CD4-positive, alpha-beta memory T cell (primary cell): ENCODE measurements at regions not wholly inside any gene's neighbourhood (a gene's known extent, or its start where the extent isn't known, plus 50 kb on each side); places are given as distances from the start of the nearest gene placed in this dataset.

ENCODE experiments used
- CTCF ChIA-PET: fragments of 350-600 bp; sonication (Branson Sonifier 250); formaldehyde crosslinking; loops from one replicate; lab custom pipeline; 2021; ENCODE audit warnings: inconsistent platforms; ENCODE audit not compliant: partially characterized antibody; lab: Charles Lee
- POLR2A ChIA-PET: fragments of 350-600 bp; sonication (Branson Sonifier 250); formaldehyde crosslinking; loops from one replicate; lab custom pipeline; 2021; ENCODE audit not compliant: partially characterized antibody; lab: Charles Lee
- DNase-seq, 5 donors: peaks; one replicate each; pipeline versions ENCODE4 v3.0.0 to v3.0.0-alpha.2; 2020 to 2022; ENCODE audit warnings: mixed read lengths in 1 of 5
- H3K27ac ChIP-seq: one replicate; pipeline ENCODE4 v1.7.0; 2013; ENCODE audit warnings: low read depth, low read length
- H3K27me3 ChIP-seq: 2 replicates; pipeline ENCODE4 v1.7.0; 2013; ENCODE audit warnings: mild to moderate bottlenecking, low read length, moderate library complexity; ENCODE audit not compliant: insufficient read depth
- H3K36me3 ChIP-seq: 2 replicates; pipeline ENCODE4 v1.7.0; 2013; ENCODE audit warnings: mild to moderate bottlenecking, low read length, moderate library complexity; ENCODE audit not compliant: insufficient read depth
- H3K4me1 ChIP-seq: 2 replicates; pipeline ENCODE4 v1.7.0; 2013; ENCODE audit warnings: mild to moderate bottlenecking, low read length, moderate library complexity; ENCODE audit not compliant: insufficient read depth
- H3K4me3 ChIP-seq, 2 donors: one replicate each; pipeline ENCODE4 v1.7.0; 2013; ENCODE audit warnings: low read length in 2 of 2, mild to moderate bottlenecking in 1 of 2
- H3K9me3 ChIP-seq, 2 donors: one replicate each; pipeline ENCODE4 v1.7.0; 2013; ENCODE audit warnings: low read length in 2 of 2, control low read depth in 1 of 2; ENCODE audit not compliant: control insufficient read depth in 1 of 2
- H3K27ac Mint-ChIP-seq, 7 donors: one replicate each; pipeline ENCODE4 v1.8.0; 2020 to 2021; ENCODE audit warnings: mixed read lengths in 7 of 7, mild to moderate bottlenecking in 6 of 7, inconsistent platforms in 3 of 7, moderate library complexity in 3 of 7
- H3K27me3 Mint-ChIP-seq, 2 donors: one replicate each; pipeline ENCODE4 v1.8.0; 2020 to 2021; ENCODE audit warnings: mixed read lengths in 2 of 2
- H3K36me3 Mint-ChIP-seq, 2 donors: one replicate each; pipeline ENCODE4 v1.8.0; 2020 to 2021; ENCODE audit warnings: mixed read lengths in 2 of 2, inconsistent platforms in 1 of 2, mild to moderate bottlenecking in 1 of 2
- H3K4me1 Mint-ChIP-seq, 4 donors: one replicate each; pipeline ENCODE4 v1.8.0; 2020 to 2021; ENCODE audit warnings: mixed read lengths in 4 of 4, mild to moderate bottlenecking in 1 of 4
- H3K4me3 Mint-ChIP-seq, 8 donors: one replicate each; pipeline ENCODE4 v1.8.0; 2020 to 2021; ENCODE audit warnings: mixed read lengths in 8 of 8, mild to moderate bottlenecking in 7 of 8, moderate library complexity in 6 of 8, inconsistent platforms in 3 of 8
- H3K9me3 Mint-ChIP-seq, 8 donors: one replicate each; pipeline ENCODE4 v1.8.0; 2020 to 2021; ENCODE audit warnings: mixed read lengths in 8 of 8, mild to moderate bottlenecking in 5 of 8, inconsistent platforms in 3 of 8, moderate library complexity in 1 of 8
- intact Hi-C: fragments of 100-400 bp; cut with micrococcal nuclease; formaldehyde crosslinking; loops from one replicate; pipeline ENCODE4 v1.15.1; 2023

GRCh38 chr6:22668307-22668706, 98.9 kb downstream of the HDGFL1 start:
- CTCF ChIA-PET: no interaction called here
- no peaks in the 10 kb centered on the region for H3K9me3 ChIP-seq
- POLR2A ChIA-PET: no interaction called here
- H3K4me1 ChIP-seq: no peaks in the 10 kb centered on the region
- Mint-ChIP-seq H3K4me1 (no peaks in the 10 kb centered on the region), H3K27ac (no peak overlapping the region), H3K9me3 (peaks cover 0 to 8% (median 3%) of the 10 kb centered on the region in 8 donors), H3K36me3 (no peaks in the 10 kb centered on the region), H3K27me3 (no peaks in the 10 kb centered on the region), H3K4me3 (no peak overlapping the region)
- no peaks in the 10 kb centered on the region for H3K27me3 ChIP-seq
- H3K4me3 ChIP-seq: no peak overlapping the region
- no peaks in the 10 kb centered on the region for H3K36me3 ChIP-seq
- H3K27ac ChIP-seq: no peak overlapping the region
- DNase-seq: no peak
- intact Hi-C loops: no loop called here

GRCh38 chr6:22668717-22669116, 99.4 kb downstream of the HDGFL1 start:
- H3K27me3 Mint-ChIP-seq: no peaks in the 10 kb centered on the region
- Histone ChIP-seq H3K27ac (no peak overlapping the region), H3K4me1 (no peaks in the 10 kb centered on the region), H3K36me3 (no peaks in the 10 kb centered on the region), H3K27me3 (no peaks in the 10 kb centered on the region), H3K9me3 (no peaks in the 10 kb centered on the region), H3K4me3 (no peak overlapping the region)
- intact Hi-C loops: no loop called here
- POLR2A ChIA-PET: no interaction called here
- CTCF ChIA-PET: no interaction called here
- H3K9me3 Mint-ChIP-seq: peaks cover 0 to 8% (median 3%) of the 10 kb centered on the region in 8 donors
- H3K4me1 Mint-ChIP-seq: no peaks in the 10 kb centered on the region
- H3K36me3 Mint-ChIP-seq: no peaks in the 10 kb centered on the region
- H3K27ac Mint-ChIP-seq: no peak overlapping the region
- no peak overlapping the region for H3K4me3 Mint-ChIP-seq
- no peak for DNase-seq

GRCh38 chr6:22670605-22671004, 101.2 kb downstream of the HDGFL1 start:
- ChIA-PET POLR2A (no interaction called here), CTCF (no interaction called here)
- intact Hi-C loops: no loop called here

GRCh38 chr6:22673474-22673873, 104.1 kb downstream of the HDGFL1 start:
- intact Hi-C loops: no loop called here
- H3K9me3 Mint-ChIP-seq: peaks cover 0 to 12% (median 4%) of the 10 kb centered on the region in 8 donors
- no peak for DNase-seq
- H3K36me3 Mint-ChIP-seq: no peaks in the 10 kb centered on the region
- H3K9me3 ChIP-seq: no peaks in the 10 kb centered on the region
- no peak overlapping the region for H3K27ac Mint-ChIP-seq
- no peaks in the 10 kb centered on the region for H3K27me3 ChIP-seq
- H3K4me1 ChIP-seq: no peaks in the 10 kb centered on the region
- POLR2A ChIA-PET: no interaction called here
- CTCF ChIA-PET: no interaction called here
- H3K27ac ChIP-seq: no peak overlapping the region
- H3K4me3 Mint-ChIP-seq: no peak overlapping the region
- H3K4me1 Mint-ChIP-seq: no peaks in the 10 kb centered on the region
- no peak overlapping the region for H3K4me3 ChIP-seq
- H3K36me3 ChIP-seq: no peaks in the 10 kb centered on the region
- H3K27me3 Mint-ChIP-seq: no peaks in the 10 kb centered on the region

More at GRCh38 chr6:22670605-22671004, 101.2 kb downstream of the HDGFL1 start:
- Histone ChIP-seq H3K27ac (no peak overlapping the region), H3K4me3 (no peak overlapping the region), H3K9me3 (no peaks in the 10 kb centered on the region), H3K36me3 (no peaks in the 10 kb centered on the region), H3K27me3 (no peaks in the 10 kb centered on the region), H3K4me1 (no peaks in the 10 kb centered on the region)
- H3K4me3 Mint-ChIP-seq: no peak overlapping the region
- no peaks in the 10 kb centered on the region for H3K36me3 Mint-ChIP-seq
- no peaks in the 10 kb centered on the region for H3K4me1 Mint-ChIP-seq
- H3K27me3 Mint-ChIP-seq: no peaks in the 10 kb centered on the region
- H3K27ac Mint-ChIP-seq: no peak overlapping the region
- peaks cover 0 to 12% (median 4%) of the 10 kb centered on the region in 8 donors for H3K9me3 Mint-ChIP-seq
- DNase-seq: no peak

GRCh38 chr6:22680950-22681349, 111.6 kb downstream of the HDGFL1 start:
- POLR2A ChIA-PET: no interaction called here
- DNase-seq: no peak
- Histone ChIP-seq H3K27ac (no peak overlapping the region), H3K4me3 (no peak overlapping the region), H3K36me3 (no peaks in the 10 kb centered on the region), H3K27me3 (no peaks in the 10 kb centered on the region), H3K4me1 (no peaks in the 10 kb centered on the region), H3K9me3 (no peaks in the 10 kb centered on the region)
- CTCF ChIA-PET: no interaction called here
- Mint-ChIP-seq H3K4me1 (no peaks in the 10 kb centered on the region), H3K27ac (no peak overlapping the region), H3K36me3 (no peaks in the 10 kb centered on the region), H3K9me3 (peaks cover 0 to 8% (median 0%) of the 10 kb centered on the region in 8 donors), H3K27me3 (no peaks in the 10 kb centered on the region), H3K4me3 (no peak overlapping the region)
- intact Hi-C loops: no loop called here

GRCh38 chr6:22681761-22682160, 112.4 kb downstream of the HDGFL1 start:
- no peaks in the 10 kb centered on the region for H3K4me1 Mint-ChIP-seq
- ChIA-PET POLR2A (no interaction called here), CTCF (no interaction called here)
- H3K4me3 Mint-ChIP-seq: no peak overlapping the region
- intact Hi-C loops: no loop called here
- no peak overlapping the region for H3K27ac Mint-ChIP-seq
- no peaks in the 10 kb centered on the region for H3K27me3 ChIP-seq
- no peak overlapping the region for H3K27ac ChIP-seq
- H3K36me3 ChIP-seq: no peaks in the 10 kb centered on the region
- H3K4me1 ChIP-seq: no peaks in the 10 kb centered on the region
- no peak overlapping the region for H3K4me3 ChIP-seq
- no peaks in the 10 kb centered on the region for H3K36me3 Mint-ChIP-seq
- H3K27me3 Mint-ChIP-seq: no peaks in the 10 kb centered on the region
- peaks cover 0 to 8% (median under 1%) of the 10 kb centered on the region in 8 donors for H3K9me3 Mint-ChIP-seq
- no peak for DNase-seq
- H3K9me3 ChIP-seq: no peaks in the 10 kb centered on the region

- CTCF ChIA-PET: no interaction called here
Observed at GRCh38 chr6:22682979-22683378, 113.6 kb downstream of the HDGFL1 start.

GRCh38 chr6:22690446-22690845, 121.1 kb downstream of the HDGFL1 start:
- intact Hi-C loops: no loop called here
- H3K4me3 ChIP-seq: no peak overlapping the region
- no peaks in the 10 kb centered on the region for H3K27me3 ChIP-seq
- Mint-ChIP-seq H3K27ac (no peak overlapping the region), H3K4me1 (no peaks in the 10 kb centered on the region), H3K9me3 (peaks cover 0 to 4% (median 2%) of the 10 kb centered on the region in 8 donors), H3K4me3 (no peak overlapping the region), H3K27me3 (no peaks in the 10 kb centered on the region), H3K36me3 (no peaks in the 10 kb centered on the region)
- no peak overlapping the region for H3K27ac ChIP-seq
- ChIA-PET POLR2A (no interaction called here), CTCF (no interaction called here)
- no peak for DNase-seq
- no peaks in the 10 kb centered on the region for H3K36me3 ChIP-seq
- no peaks in the 10 kb centered on the region for H3K4me1 ChIP-seq
- no peaks in the 10 kb centered on the region for H3K9me3 ChIP-seq

More at GRCh38 chr6:22682979-22683378, 113.6 kb downstream of the HDGFL1 start:
- Histone ChIP-seq H3K27me3 (no peaks in the 10 kb centered on the region), H3K4me3 (no peak overlapping the region), H3K27ac (no peak overlapping the region), H3K4me1 (no peaks in the 10 kb centered on the region), H3K9me3 (no peaks in the 10 kb centered on the region), H3K36me3 (no peaks in the 10 kb centered on the region)
- Mint-ChIP-seq H3K27me3 (no peaks in the 10 kb centered on the region), H3K4me3 (no peak overlapping the region), H3K27ac (no peak overlapping the region), H3K4me1 (no peaks in the 10 kb centered on the region), H3K36me3 (no peaks in the 10 kb centered on the region), H3K9me3 (peaks cover 0 to 8% (median under 1%) of the 10 kb centered on the region in 8 donors)
- intact Hi-C loops: no loop called here
- POLR2A ChIA-PET: no interaction called here
- no peak for DNase-seq
